PC-9 (cell line): ENCODE measurements at regions not wholly inside any gene's neighbourhood (a gene's known extent, or its start where the extent isn't known, plus 50 kb on each side); places are given as distances from the start of the nearest gene placed in this dataset.
"Not testable (repeated sequence)": the region's sequence is repeated elsewhere in the genome, so short reads cannot be mapped to it uniquely, and the experiment has no call there.

Source experiments
- BruUV-seq: library from RNA; stranded (reverse); fragments of 400-500 nt; replicated peaks from 2 replicates; lab custom pipeline; 2021; lab: Mats Ljungman, UMichigan
- CTCF ChIA-PET: fragments of 300-600 bp; sonication (Branson Sonifier 250); formaldehyde crosslinking; loops from one replicate; lab custom pipeline; 2022; ENCODE audit warnings: antibody characterized with exemption; lab: Charles Lee
- POLR2A ChIA-PET: fragments of 300-600 bp; sonication (Branson Sonifier 250); formaldehyde crosslinking; loops from one replicate; lab custom pipeline; 2022; ENCODE audit warnings: antibody characterized with exemption; ENCODE audit not compliant: unreplicated experiment; lab: Charles Lee
- DNase-seq, 2 experiments: peaks; one replicate each; pipeline versions ENCODE4 v3.0.0 to v3.0.0-alpha.2; 2015 to 2022; ENCODE audit warnings: mixed read lengths in 1 of 2
- H2AFZ ChIP-seq: fragments of 200-600 bp; sonication (generic); 2 replicates; pipeline ENCODE4 v1.8.1; 2017; ENCODE audit warnings: antibody characterized with exemption
- H3F3A ChIP-seq: fragments of 200-600 bp; sonication (generic); 2 replicates; pipeline ENCODE4 v1.8.1; 2017; ENCODE audit warnings: antibody characterized with exemption, mild to moderate bottlenecking, low read depth; ENCODE audit not compliant: insufficient read depth
- H3K27ac ChIP-seq: fragments of 200-600 bp; sonication (generic); 2 replicates; pipeline ENCODE4 v1.6.1; 2016; ENCODE audit warnings: mixed run types
- H3K27me3 ChIP-seq: fragments of 200-600 bp; sonication (generic); 2 replicates; pipeline ENCODE4 v1.6.1; 2016; ENCODE audit warnings: low read depth, mixed run types; ENCODE audit not compliant: insufficient read depth
- H3K36me3 ChIP-seq: fragments of 200-600 bp; sonication (generic); 2 replicates; pipeline ENCODE4 v1.6.1; 2016; ENCODE audit warnings: low read depth, mixed run types
- H3K4me1 ChIP-seq: fragments of 200-600 bp; sonication (generic); replicated peaks from 2 replicates; pipeline ENCODE4 v1.6.1; 2016; ENCODE audit warnings: mixed run types; ENCODE audit not compliant: insufficient read depth
- H3K4me2 ChIP-seq: fragments of 200-600 bp; sonication (generic); 2 replicates; pipeline ENCODE4 v1.6.1; 2017; ENCODE audit warnings: mixed run types
- H3K4me3 ChIP-seq: fragments of 200-600 bp; sonication (generic); 2 replicates; pipeline ENCODE4 v1.6.1; 2016; ENCODE audit warnings: mixed run types
- H3K79me2 ChIP-seq: fragments of 200-600 bp; sonication (generic); 2 replicates; pipeline ENCODE4 v1.6.1; 2017; ENCODE audit warnings: low read depth, mixed run types
- H3K9me2 ChIP-seq: fragments of 200-600 bp; sonication (generic); 2 replicates; pipeline ENCODE4 v1.8.1; 2017; ENCODE audit warnings: mild to moderate bottlenecking; ENCODE audit not compliant: insufficient read depth
- H3K9me3 ChIP-seq: fragments of 200-600 bp; sonication (generic); 2 replicates; pipeline ENCODE4 v1.8.1; 2016; ENCODE audit warnings: low read depth; ENCODE audit not compliant: insufficient read depth
- H4K20me1 ChIP-seq: fragments of 200-600 bp; sonication (generic); 2 replicates; pipeline ENCODE4 v1.8.1; 2017; ENCODE audit not compliant: insufficient read depth
- EZH2 ChIP-seq: fragments of 200-600 bp; sonication (generic); IDR thresholded peaks from 2 replicates; pipeline ENCODE4 v1.8.0; 2017; ENCODE audit warnings: antibody characterized with exemption, low read depth
- intact Hi-C: fragments of 100-400 bp; cut with micrococcal nuclease; formaldehyde crosslinking; loops from one replicate; pipeline ENCODE4 v1.10.0; 2022; ENCODE audit not compliant: unreplicated experiment
- TF ChIP-seq, protein P1 (sequence below): fragments of 200-600 bp; sonication (generic); conservative IDR thresholded peaks from 2 replicates; pipeline ENCODE4 v1.6.1; 2017; ENCODE audit warnings: mixed run types, antibody characterized with exemption, mild to moderate bottlenecking, moderate library complexity

DNA sequence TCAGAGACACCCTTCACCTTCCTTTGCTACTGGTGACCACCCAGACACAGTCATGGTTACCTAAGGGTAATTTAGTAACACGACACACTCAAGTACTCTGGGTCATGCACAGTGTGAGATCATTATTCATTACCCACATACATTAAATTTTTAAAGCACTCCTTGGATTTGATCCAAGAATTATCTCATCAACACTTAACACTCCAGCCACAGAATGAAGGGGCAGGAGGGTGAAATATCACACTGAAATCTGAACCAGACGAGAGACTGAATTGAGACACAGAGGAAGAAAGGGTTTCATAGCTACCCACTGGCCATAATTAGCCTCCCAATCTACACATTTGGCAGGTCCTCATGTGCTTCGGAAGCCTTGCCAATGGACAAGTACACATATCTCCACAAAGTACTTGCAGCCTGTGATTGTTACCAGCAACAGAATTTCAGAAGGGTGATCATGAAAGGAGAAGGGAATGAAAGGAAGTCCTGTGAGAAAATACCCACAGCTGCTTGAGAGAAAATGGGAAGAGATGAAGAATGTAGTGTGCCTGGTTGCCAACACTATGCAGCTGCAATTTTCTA, 189.3 kb downstream of the POLR1F start:
- H3K4me3 ChIP-seq, result no peak overlapping the region
- H3K9me3 ChIP-seq, result 0 out of 2 replicates have a peak, but pooled peaks cover 5% of the 10 kb centered on the region
- no peaks in the 10 kb centered on the region for H3K36me3 ChIP-seq
- H3F3A ChIP-seq, result no peaks in the 10 kb centered on the region
- intact Hi-C loops, result no loop called here
- H3K4me1 ChIP-seq, result 0 out of 2 replicates have a peak, but pooled peaks cover 3% of the 10 kb centered on the region
- TF ChIP-seq EZH2, result no peak
- TF ChIP-seq, protein P1, sequence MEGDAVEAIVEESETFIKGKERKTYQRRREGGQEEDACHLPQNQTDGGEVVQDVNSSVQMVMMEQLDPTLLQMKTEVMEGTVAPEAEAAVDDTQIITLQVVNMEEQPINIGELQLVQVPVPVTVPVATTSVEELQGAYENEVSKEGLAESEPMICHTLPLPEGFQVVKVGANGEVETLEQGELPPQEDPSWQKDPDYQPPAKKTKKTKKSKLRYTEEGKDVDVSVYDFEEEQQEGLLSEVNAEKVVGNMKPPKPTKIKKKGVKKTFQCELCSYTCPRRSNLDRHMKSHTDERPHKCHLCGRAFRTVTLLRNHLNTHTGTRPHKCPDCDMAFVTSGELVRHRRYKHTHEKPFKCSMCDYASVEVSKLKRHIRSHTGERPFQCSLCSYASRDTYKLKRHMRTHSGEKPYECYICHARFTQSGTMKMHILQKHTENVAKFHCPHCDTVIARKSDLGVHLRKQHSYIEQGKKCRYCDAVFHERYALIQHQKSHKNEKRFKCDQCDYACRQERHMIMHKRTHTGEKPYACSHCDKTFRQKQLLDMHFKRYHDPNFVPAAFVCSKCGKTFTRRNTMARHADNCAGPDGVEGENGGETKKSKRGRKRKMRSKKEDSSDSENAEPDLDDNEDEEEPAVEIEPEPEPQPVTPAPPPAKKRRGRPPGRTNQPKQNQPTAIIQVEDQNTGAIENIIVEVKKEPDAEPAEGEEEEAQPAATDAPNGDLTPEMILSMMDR, result no peak
- H3K4me2 ChIP-seq, result no peak overlapping the region
- DNase-seq, result no peak
- no peak overlapping the region for H3K27ac ChIP-seq
- H3K79me2 ChIP-seq, result no peaks in the 10 kb centered on the region
- ChIA-PET POLR2A (no interaction called here), CTCF (no interaction called here)
- H4K20me1 ChIP-seq, result no peaks in the 10 kb centered on the region
- BruUV-seq, result no TSS peak
- H2AFZ ChIP-seq, result no peak overlapping the region
- H3K27me3 ChIP-seq, result no peaks in the 10 kb centered on the region
- no peaks in the 10 kb centered on the region for H3K9me2 ChIP-seq

GRCh38 chr7:19517546-19517945, 191.3 kb downstream of the POLR1F start:
- H3K36me3 ChIP-seq, H3K9me2 ChIP-seq, POLR2A ChIA-PET, intact Hi-C loops, H3K27ac ChIP-seq, BruUV-seq, H2AFZ ChIP-seq, H3K79me2 ChIP-seq, H3K27me3 ChIP-seq, H3K9me3 ChIP-seq, CTCF ChIA-PET, H4K20me1 ChIP-seq, H3F3A ChIP-seq, H3K4me2 ChIP-seq, H3K4me3 ChIP-seq, H3K4me1 ChIP-seq, DNase-seq: not testable (repeated sequence)

GRCh38 chr7:19508821-19509220, 200.0 kb downstream of the POLR1F start:
- ChIA-PET CTCF (interaction anchor here (0.5 kb wide), 1 partner anchor 18 kb away, joined by 3 read pairs; no protein-coding TSS in a partner anchor), POLR2A (no interaction called here)
- no peak for TF ChIP-seq EZH2
- TF ChIP-seq, protein P1, result no peak
- H3K4me2 ChIP-seq, result no peak overlapping the region
- no peaks in the 10 kb centered on the region; the same call in 1 of the 2 replicates for H3K9me2 ChIP-seq
- no peaks in the 10 kb centered on the region for H3K9me3 ChIP-seq
- no peak overlapping the region for H3K4me3 ChIP-seq
- no peak for DNase-seq
- H3F3A ChIP-seq, result no peaks in the 10 kb centered on the region
- H4K20me1 ChIP-seq, result 0 out of 2 replicates have a peak, but pooled peaks cover 3% of the 10 kb centered on the region
- no peak overlapping the region for H3K27ac ChIP-seq
- no peak overlapping the region for H2AFZ ChIP-seq
- BruUV-seq, result no TSS peak
- intact Hi-C loops, result no loop called here
- H3K79me2 ChIP-seq, result no peaks in the 10 kb centered on the region
- no peaks in the 10 kb centered on the region for H3K4me1 ChIP-seq
- H3K36me3 ChIP-seq, result no peaks in the 10 kb centered on the region
- H3K27me3 ChIP-seq, result no peaks in the 10 kb centered on the region
